ENCODE measurements at regions not wholly inside any gene's neighbourhood (a gene's known extent, or its start where the extent isn't known, plus 50 kb on each side); places are given as distances from the start of the nearest gene placed in this dataset.

- TF ChIP-seq CTCF (IDR thresholded peaks at IDR 0.05), result no peak
- TF ChIP-seq NR3C1 (IDR thresholded peaks at IDR 0.05), result no peak
- no peak for TF ChIP-seq HOXB5 (CRISPR knock-in tag; IDR thresholded peaks at IDR 0.05)
- no peak for TF ChIP-seq NPAS2 (CRISPR knock-in tag; IDR thresholded peaks at IDR 0.05; ENCODE audit: borderline replicate concordance)
- no peak for TF ChIP-seq TFCP2L1 (CRISPR knock-in tag; IDR thresholded peaks at IDR 0.05)
- TF ChIP-seq EP300 (IDR thresholded peaks at IDR 0.05), result no peak
These were observed 409.1 kb upstream of the SPANXN4 start for GRCh38 chrX:142616636-142617035.

Data from A549 (cell line).